K562 (cell line): ENCODE measurements at regions not wholly inside any gene's neighbourhood (a gene's known extent, or its start where the extent isn't known, plus 50 kb on each side); places are given as distances from the start of the nearest gene placed in this dataset.
A peak's percentile ranks its signal among the peaks of the same experiment; 100 is the strongest.

Experiments used
- ATAC-seq: fragments of 200-7000 bp; cut with Tn5 transposase; 3 replicates; pipeline ENCODE4 v1.9.1; 2020; ENCODE audit warnings: moderate library complexity
- BruUV-seq: library from RNA; stranded (reverse); fragments of 400-500 nt; replicated peaks from 2 replicates; lab custom pipeline; 2021; lab: Mats Ljungman, UMichigan
- CTCF ChIA-PET: fragments of 300-600 bp; formaldehyde crosslinking; extraction: SDS; loops from one replicate; lab custom pipeline; 2021; ENCODE audit warnings: low intra/inter-chr PET ratio; lab: Yijun Ruan, JAX
- POLR2A ChIA-PET: fragments of 300-600, 350-650 bp; sonication (Branson Sonifier 250); formaldehyde crosslinking; extraction: SDS; loops from one replicate; lab custom pipeline; 2021; ENCODE audit warnings: antibody characterized with exemption, inconsistent platforms; lab: Yijun Ruan, JAX
- DNase-seq, 4 experiments: peaks; one replicate each; pipeline versions ENCODE4 v3.0.0 to v3.0.0-alpha.2; 2011 to 2018; ENCODE audit warnings: low spot score in 3 of 4, mixed read lengths in 3 of 4; ENCODE audit errors: extremely low read depth in 1 of 4
- FAIRE-seq: peaks from 2 replicates; lab custom pipeline; 2011; peaks lifted over from hg19 to GRCh38; lab: Jason Lieb, UNC
- H2AFZ ChIP-seq: 2 replicates; pipeline ENCODE4 v1.6.0; 2011; ENCODE audit warnings: low read depth, low read length, control low read depth, inconsistent platforms
- H3K27ac ChIP-seq: fragments of 200-600 bp; 3 replicates; pipeline ENCODE4 v1.8.0; 2011; ENCODE audit warnings: low read depth, mild to moderate bottlenecking, control low read depth, inconsistent platforms, low read length, moderate library complexity, mixed read lengths; ENCODE audit errors: extremely low read depth
- H3K27me3 ChIP-seq, 2 experiments: fragments of 300-600 bp in 1 of 2; 2 replicates in 1 of 2; 3 replicates in 1 of 2; pipeline versions ENCODE4 v1.6.0 to v1.8.0; 2011; ENCODE audit warnings: inconsistent platforms in 2 of 2, low read length in 2 of 2, mild to moderate bottlenecking in 1 of 2, mixed read lengths in 1 of 2, moderate library complexity in 1 of 2; ENCODE audit not compliant: control insufficient read depth in 2 of 2, insufficient read depth in 2 of 2
- H3K36me3 ChIP-seq: fragments of 300-600 bp; 3 replicates; pipeline ENCODE4 v1.8.0; 2011; ENCODE audit warnings: mild to moderate bottlenecking, low read length, inconsistent platforms; ENCODE audit not compliant: control insufficient read depth, insufficient read depth
- H3K4me1 ChIP-seq, 2 experiments: fragments of 200-600 bp in 1 of 2; replicated peaks in 1 of 2; 2 replicates in 1 of 2; 3 replicates in 1 of 2; pipeline versions ENCODE4 v1.5.1 to v1.8.0; 2011; ENCODE audit warnings: inconsistent platforms in 2 of 2, low read length in 2 of 2, mild to moderate bottlenecking in 1 of 2, mixed read lengths in 1 of 2, moderate library complexity in 1 of 2; ENCODE audit not compliant: control insufficient read depth in 2 of 2, insufficient read depth in 2 of 2
- H3K4me2 ChIP-seq: 2 replicates; pipeline ENCODE4 v1.6.1; 2011; ENCODE audit warnings: low read length, control low read depth, inconsistent platforms, mixed read lengths; ENCODE audit not compliant: insufficient read depth
- H3K4me3 ChIP-seq: fragments of 200-600 bp; sonication (generic), shearing (Covaris generic); 2 replicates; pipeline ENCODE4 v1.5.1; 2016; ENCODE audit warnings: control low read depth, inconsistent platforms
- H3K79me2 ChIP-seq: fragments of 200-600 bp; 3 replicates; pipeline ENCODE4 v1.8.0; 2011; ENCODE audit warnings: low read length, inconsistent platforms; ENCODE audit not compliant: control insufficient read depth, insufficient read depth
- H3K9ac ChIP-seq, 2 experiments: 2 replicates each; pipeline versions ENCODE4 v1.6.0 to v1.6.1; 2011; ENCODE audit warnings: low read depth in 2 of 2, low read length in 2 of 2, control low read depth in 1 of 2, inconsistent platforms in 1 of 2, mild to moderate bottlenecking in 1 of 2, mixed read lengths in 1 of 2; ENCODE audit not compliant: insufficient read depth in 1 of 2
- H3K9me1 ChIP-seq: one replicate; pipeline ENCODE4 v1.6.0; 2011; ENCODE audit warnings: inconsistent platforms, mild to moderate bottlenecking, low read length, moderate library complexity; ENCODE audit not compliant: control insufficient read depth, insufficient read depth
- H3K9me3 ChIP-seq: replicated peaks from 2 replicates; pipeline ENCODE4 v1.5.1; 2011; ENCODE audit warnings: low read depth, low read length, inconsistent platforms; ENCODE audit not compliant: control insufficient read depth, insufficient read depth
- H4K20me1 ChIP-seq: replicated peaks from 2 replicates; pipeline ENCODE4 v1.6.1; 2011; ENCODE audit warnings: low read length, inconsistent platforms, mixed read lengths; ENCODE audit not compliant: control insufficient read depth, insufficient read depth
- CBFA2T3 ChIP-seq: fragments of 450-650 bp; IDR thresholded peaks from 2 replicates; pipeline ENCODE4 v1.6.1; 2017
- HDAC3 ChIP-seq: fragments of 450-650 bp; IDR thresholded peaks from 2 replicates; pipeline ENCODE4 v1.6.1; 2018; ENCODE audit warnings: borderline replicate concordance, mild to moderate bottlenecking, moderate library complexity; ENCODE audit not compliant: partially characterized antibody
- JUND ChIP-seq, 2 experiments: IDR thresholded peaks; 2 replicates in 1 of 2; 3 replicates in 1 of 2; pipeline ENCODE4 v1.6.1; 2011; ENCODE audit warnings: borderline replicate concordance in 2 of 2, low read depth in 2 of 2, low read length in 2 of 2, improper control_type of control experiment in 1 of 2, missing biosample characterization in 1 of 2, missing genetic modification characterization in 1 of 2, missing genetic modification reagents in 1 of 2
- KLF13 ChIP-seq: fragments of 450-650 bp; IDR thresholded peaks from 2 replicates; pipeline ENCODE4 v1.6.1; 2016; ENCODE audit warnings: missing genetic modification characterization, low read depth, mild to moderate bottlenecking, missing compliant biosample characterization, moderate library complexity, borderline replicate concordance
- POLR3A ChIP-seq: IDR thresholded peaks from 2 replicates; pipeline ENCODE4 v1.6.1; 2011; ENCODE audit warnings: borderline replicate concordance, mild to moderate bottlenecking, moderate library complexity; ENCODE audit not compliant: insufficient read length, insufficient read depth; ENCODE audit errors: extremely low read depth
- TCFL5 ChIP-seq: fragments of 250-450 bp; sonication (Bioruptor Pico); conservative IDR thresholded peaks from 2 replicates; pipeline ENCODE4 v1.6.1; 2021; ENCODE audit warnings: mild to moderate bottlenecking, moderate library complexity, matching md5 sums
- ZNF395 ChIP-seq: fragments of 200-800 bp; sonication (Bioruptor generic); IDR thresholded peaks from 2 replicates; pipeline ENCODE4 v1.6.1; 2017; ENCODE audit warnings: missing genetic modification characterization, missing compliant biosample characterization
- WGBS: fragments of 100-300 bp; shearing (Covaris generic); methylation state at CpG from one replicate; pipeline ENCODE4 v1.1.6; 2016; ENCODE audit warnings: low coverage, mixed read lengths; ENCODE audit not compliant: insufficient coverage; ENCODE audit errors: missing lambda C conversion rate; 5-methylcytosine and 5-hydroxymethylcytosine counted together
- in situ Hi-C: fragments of 300-500 bp; cut with MboI; formaldehyde crosslinking; loops from 4 replicates; pipeline ENCODE4 v1.15.0; 2018; ENCODE audit warnings: inconsistent platforms, mixed read lengths
- intact Hi-C: fragments of 100-400 bp; cut with micrococcal nuclease; formaldehyde crosslinking; loops from 2 replicates; pipeline ENCODE4 v1.14.2; 2022

DNA sequence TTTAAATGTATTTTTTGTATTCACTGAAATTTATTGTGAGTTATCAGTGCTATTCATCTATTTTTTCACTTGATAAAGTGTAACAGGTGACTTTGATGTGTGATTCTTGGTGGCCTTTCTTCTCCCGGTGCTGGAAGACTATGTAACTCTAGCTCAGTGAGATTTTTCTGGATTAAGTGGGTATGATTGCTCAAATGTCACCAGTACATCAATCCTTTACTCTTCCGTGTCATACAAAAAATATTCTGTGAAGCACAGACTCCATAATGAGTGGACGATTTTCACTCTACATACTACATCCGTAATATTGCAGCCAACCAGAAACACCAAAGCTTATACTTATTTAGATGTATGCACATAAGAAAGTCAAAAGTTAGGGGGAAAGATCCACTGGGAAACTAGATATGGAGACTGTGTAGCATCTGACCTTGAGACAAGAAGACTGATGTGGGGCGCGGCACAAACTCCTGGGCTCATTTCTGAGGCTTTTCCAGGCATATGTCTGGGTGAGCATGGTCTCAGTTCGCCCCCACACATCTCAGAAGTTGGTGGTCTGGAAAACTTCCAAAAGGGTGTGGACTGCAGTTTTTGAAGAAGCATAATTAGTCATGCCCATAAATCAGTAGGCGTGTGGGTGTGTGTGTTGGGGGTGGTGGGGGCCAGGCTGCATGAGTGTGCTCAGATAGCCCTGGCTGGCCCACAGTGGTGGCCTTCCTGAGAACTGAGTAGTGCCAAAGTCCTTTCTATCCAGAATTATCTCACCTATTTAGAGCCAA is 53.9 kb upstream of the TENM3 start (continued):
- no peak for TF ChIP-seq ZNF395 (CRISPR knock-in tag)
- TF ChIP-seq POLR3A = no peak
- TF ChIP-seq CBFA2T3 = peak; percentile 47
- TF ChIP-seq JUND (IDR thresholded peaks at IDR 0.05; ENCODE audit: borderline replicate concordance, low read depth, low read length) = peak; percentile 45; the same call in 1 of the 2 replicates
- TF ChIP-seq JUND (tag; IDR thresholded peaks at IDR 0.05; ENCODE audit: borderline replicate concordance, low read depth, low read length) = peak; percentile 56; the same call in 1 of the 3 replicates

GRCh38 chr4:182190306-182190705 is 52.9 kb upstream of the TENM3 start:
- Histone ChIP-seq H2AFZ (peak overlapping the region; percentile 47; the same call in 1 of the 2 replicates), H3K9ac (no peak overlapping the region), H3K27me3 (no peaks in the 10 kb centered on the region), H3K79me2 (no peaks in the 10 kb centered on the region), H3K4me2 (no peak overlapping the region), H3K27ac (no peak overlapping the region), H3K4me3 (no peak overlapping the region), H4K20me1 (no peaks in the 10 kb centered on the region), H3K4me1 (peaks cover 0 to 9% of the 10 kb centered on the region in 2 experiments; a peak in 3 of 5 replicates), H3K36me3 (no peaks in the 10 kb centered on the region), H3K9me1 (no peaks in the 10 kb centered on the region), H3K9me3 (no peaks in the 10 kb centered on the region)
- ChIA-PET POLR2A (no interaction called here), CTCF (no interaction called here)
- DNase-seq (no peak), FAIRE-seq (no peak), ATAC-seq (no peak)
- intact Hi-C loops (no loop called here), in situ Hi-C loops (no loop called here)
- TF ChIP-seq HDAC3 = no peak
- TF ChIP-seq TCFL5 (CRISPR knock-in tag) = no peak
- TF ChIP-seq KLF13 = no peak
- 3% methylated on average over 8 of the region's 8 CpGs for WGBS
- BruUV-seq = no TSS peak
